Trophoblast cell (in vitro differentiated cells and primary cell): ENCODE measurements at regions not wholly inside any gene's neighbourhood (a gene's known extent, or its start where the extent isn't known, plus 50 kb on each side); places are given as distances from the start of the nearest gene placed in this dataset.

ENCODE experiments used
- DNase-seq, 2 donors: peaks; one replicate each; pipeline ENCODE4 v3.0.0-alpha.2; 2016
- H2AFZ ChIP-seq: 2 replicates; pipeline ENCODE4 v1.6.1; 2013; ENCODE audit warnings: low read length, moderate library complexity, mild to moderate bottlenecking; ENCODE audit not compliant: insufficient read depth, poor library complexity
- H2AK5ac ChIP-seq: 2 replicates; pipeline ENCODE4 v1.6.1; 2013; ENCODE audit warnings: mild to moderate bottlenecking, low read length
- H2BK120ac ChIP-seq: 2 replicates; pipeline ENCODE4 v1.6.1; 2013; ENCODE audit warnings: low read length, mild to moderate bottlenecking, moderate library complexity; ENCODE audit not compliant: insufficient read depth, poor library complexity
- H2BK12ac ChIP-seq: 2 replicates; pipeline ENCODE4 v1.6.1; 2013; ENCODE audit warnings: mild to moderate bottlenecking, low read length, moderate library complexity
- H2BK5ac ChIP-seq: 2 replicates; pipeline ENCODE4 v1.6.1; 2013; ENCODE audit warnings: low read length, low read depth, moderate library complexity, mild to moderate bottlenecking; ENCODE audit not compliant: poor library complexity
- H3K14ac ChIP-seq: 2 replicates; pipeline ENCODE4 v1.6.1; 2013; ENCODE audit warnings: mild to moderate bottlenecking, low read length
- H3K18ac ChIP-seq: 2 replicates; pipeline ENCODE4 v1.6.1; 2013; ENCODE audit warnings: mild to moderate bottlenecking, low read length
- H3K23ac ChIP-seq: 2 replicates; pipeline ENCODE4 v1.6.1; 2013; ENCODE audit warnings: low read length
- H3K27ac ChIP-seq: 2 replicates; pipeline ENCODE4 v1.5.1; 2013; ENCODE audit warnings: low read depth, mild to moderate bottlenecking, inconsistent platforms, low read length, moderate library complexity
- H3K27me3 ChIP-seq: 2 replicates; pipeline ENCODE4 v1.6.1; 2013; ENCODE audit warnings: inconsistent platforms, mild to moderate bottlenecking, low read length, moderate library complexity; ENCODE audit not compliant: insufficient read depth
- H3K36me3 ChIP-seq, 2 experiments: 1 replicate in 1 of 2; 2 replicates in 1 of 2; pipeline ENCODE4 v1.6.1; 2013; ENCODE audit warnings: low read length in 2 of 2, mild to moderate bottlenecking in 2 of 2, moderate library complexity in 1 of 2; ENCODE audit not compliant: insufficient read depth in 2 of 2, control insufficient read depth in 1 of 2
- H3K4ac ChIP-seq: 2 replicates; pipeline ENCODE4 v1.6.1; 2013; ENCODE audit warnings: low read depth, mild to moderate bottlenecking, low read length, moderate library complexity
- H3K4me1 ChIP-seq, 2 experiments: 1 replicate in 1 of 2; 2 replicates in 1 of 2; pipeline ENCODE4 v1.6.1; 2013; ENCODE audit warnings: low read length in 2 of 2, mild to moderate bottlenecking in 2 of 2, moderate library complexity in 1 of 2; ENCODE audit not compliant: insufficient read depth in 2 of 2, control insufficient read depth in 1 of 2
- H3K4me2 ChIP-seq: 2 replicates; pipeline ENCODE4 v1.6.1; 2013; ENCODE audit warnings: inconsistent platforms, mild to moderate bottlenecking, low read length, moderate library complexity
- H3K4me3 ChIP-seq: 2 replicates; pipeline ENCODE4 v1.5.1; 2013; ENCODE audit warnings: mild to moderate bottlenecking, low read depth, low read length, inconsistent platforms
- H3K79me1 ChIP-seq: one replicate; pipeline ENCODE4 v1.6.1; 2013; ENCODE audit warnings: low read length
- H3K79me2 ChIP-seq: 2 replicates; pipeline ENCODE4 v1.6.1; 2013; ENCODE audit warnings: low read length, mild to moderate bottlenecking; ENCODE audit not compliant: control insufficient read depth, insufficient read depth, poor library complexity
- H3K9ac ChIP-seq: 2 replicates; pipeline ENCODE4 v1.6.1; 2013; ENCODE audit warnings: mild to moderate bottlenecking, low read length
- H3K9me3 ChIP-seq: 2 replicates; pipeline ENCODE4 v1.6.1; 2013; ENCODE audit warnings: low read depth, mild to moderate bottlenecking, control low read depth, inconsistent platforms, low read length; ENCODE audit not compliant: insufficient read depth
- H4K12ac ChIP-seq: 2 replicates; pipeline ENCODE4 v1.6.1; 2013; ENCODE audit warnings: low read depth, mild to moderate bottlenecking, low read length, moderate library complexity
- H4K8ac ChIP-seq: 2 replicates; pipeline ENCODE4 v1.6.1; 2013; ENCODE audit warnings: low read depth, mild to moderate bottlenecking, low read length, moderate library complexity
- H4K91ac ChIP-seq: one replicate; pipeline ENCODE4 v1.6.1; 2013; ENCODE audit warnings: low read depth, mild to moderate bottlenecking, low read length, moderate library complexity
- WGBS: extraction: QIAGEN DNeasy Blood & Tissue Kit; methylation state at CpG from one replicate; pipeline ENCODE4 v1.1.7; 2013; ENCODE audit warnings: missing lambda C conversion rate; ENCODE audit not compliant: insufficient read length, insufficient coverage; ENCODE audit errors: extremely low coverage; 5-methylcytosine and 5-hydroxymethylcytosine counted together

- no peaks in the 10 kb centered on the region for H3K79me1 ChIP-seq
- no peak overlapping the region for H3K14ac ChIP-seq
- no peaks in the 10 kb centered on the region for H3K9me3 ChIP-seq
- no peaks in the 10 kb centered on the region for H3K79me2 ChIP-seq
- H3K4ac ChIP-seq = no peak overlapping the region
- no peak overlapping the region for H3K4me2 ChIP-seq
- no peak overlapping the region for H2AK5ac ChIP-seq
- no peak overlapping the region for H4K12ac ChIP-seq
- no peak overlapping the region for H2AFZ ChIP-seq
- no peaks in the 10 kb centered on the region for H3K4me1 ChIP-seq
- no peaks in the 10 kb centered on the region for H3K27me3 ChIP-seq
- no peak overlapping the region for H3K27ac ChIP-seq
- DNase-seq = no peak
- H4K8ac ChIP-seq = no peak overlapping the region
- no peak overlapping the region for H4K91ac ChIP-seq
- H3K9ac ChIP-seq = no peak overlapping the region
- no peaks in the 10 kb centered on the region for H3K36me3 ChIP-seq
- no peak overlapping the region for H3K23ac ChIP-seq
- H3K18ac ChIP-seq = no peak overlapping the region
- no CpG with 5 or more reads among the region's 1 CpG for WGBS
- no peak overlapping the region for H2BK5ac ChIP-seq
- no peak overlapping the region for H2BK12ac ChIP-seq
- no peak overlapping the region for H3K4me3 ChIP-seq
- no peak overlapping the region for H2BK120ac ChIP-seq
These were observed 611.7 kb downstream of the STIM2 start for GRCh38 chr4:27472364-27472763.

GRCh38 chr4:27474691-27475090 is 614.0 kb downstream of the STIM2 start:
- H3K4ac ChIP-seq = no peak overlapping the region
- no peaks in the 10 kb centered on the region for H3K79me2 ChIP-seq
- no peaks in the 10 kb centered on the region for H3K4me1 ChIP-seq
- no peak overlapping the region for H2AK5ac ChIP-seq
- H3K27me3 ChIP-seq = no peaks in the 10 kb centered on the region
- WGBS = no CpG with 5 or more reads among the region's 1 CpG
- no peaks in the 10 kb centered on the region for H3K79me1 ChIP-seq
- no peak overlapping the region for H4K91ac ChIP-seq
- no peak overlapping the region for H2BK120ac ChIP-seq
- no peak overlapping the region for H3K27ac ChIP-seq
- H3K14ac ChIP-seq = no peak overlapping the region
- no peak overlapping the region for H2BK5ac ChIP-seq
- H2BK12ac ChIP-seq = no peak overlapping the region
- H3K18ac ChIP-seq = no peak overlapping the region
- no peak overlapping the region for H3K9ac ChIP-seq
- no peak overlapping the region for H3K4me3 ChIP-seq
- H3K9me3 ChIP-seq = no peaks in the 10 kb centered on the region
- DNase-seq = no peak
- no peak overlapping the region for H4K12ac ChIP-seq
- no peak overlapping the region for H3K4me2 ChIP-seq
- H4K8ac ChIP-seq = no peak overlapping the region
- no peak overlapping the region for H2AFZ ChIP-seq
- no peaks in the 10 kb centered on the region for H3K36me3 ChIP-seq
- no peak overlapping the region for H3K23ac ChIP-seq

- no peak overlapping the region for H3K4me3 ChIP-seq
- H3K18ac ChIP-seq = no peak overlapping the region
- H2BK12ac ChIP-seq = no peak overlapping the region
- no peaks in the 10 kb centered on the region for H3K79me1 ChIP-seq
- H3K9me3 ChIP-seq = no peaks in the 10 kb centered on the region
- no peaks in the 10 kb centered on the region for H3K36me3 ChIP-seq
- WGBS = no CpG with 5 or more reads among the region's 8 CpGs
- H2BK5ac ChIP-seq = no peak overlapping the region
- no peak overlapping the region for H4K12ac ChIP-seq
- no peak overlapping the region for H3K14ac ChIP-seq
- H3K27me3 ChIP-seq = no peaks in the 10 kb centered on the region
- no peak overlapping the region for H2AFZ ChIP-seq
- no peak for DNase-seq
- H3K4me2 ChIP-seq = no peak overlapping the region
- no peak overlapping the region for H3K23ac ChIP-seq
- no peak overlapping the region for H3K27ac ChIP-seq
- no peak overlapping the region for H4K91ac ChIP-seq
- H3K4ac ChIP-seq = no peak overlapping the region
- H2BK120ac ChIP-seq = no peak overlapping the region
- H2AK5ac ChIP-seq = no peak overlapping the region
- H3K9ac ChIP-seq = no peak overlapping the region
- no peaks in the 10 kb centered on the region for H3K4me1 ChIP-seq
- no peak overlapping the region for H4K8ac ChIP-seq
- H3K79me2 ChIP-seq = no peaks in the 10 kb centered on the region
These were observed 623.6 kb downstream of the STIM2 start for GRCh38 chr4:27484216-27484615.

GRCh38 chr4:27490315-27490714 is 629.7 kb downstream of the STIM2 start:
- Histone ChIP-seq H3K27me3 (no peaks in the 10 kb centered on the region), H4K91ac (no peak overlapping the region), H3K4me2 (no peak overlapping the region), H3K9me3 (peaks cover 2% of the 10 kb centered on the region), H3K79me2 (no peaks in the 10 kb centered on the region), H2BK5ac (no peak overlapping the region), H4K12ac (no peak overlapping the region), H3K4me1 (no peaks in the 10 kb centered on the region), H3K18ac (no peak overlapping the region), H3K27ac (no peak overlapping the region), H2AK5ac (no peak overlapping the region), H2BK120ac (no peak overlapping the region), H3K4me3 (no peak overlapping the region), H3K4ac (no peak overlapping the region), H2AFZ (no peak overlapping the region), H3K79me1 (no peaks in the 10 kb centered on the region), H2BK12ac (no peak overlapping the region), H3K36me3 (no peaks in the 10 kb centered on the region), H4K8ac (no peak overlapping the region), H3K23ac (no peak overlapping the region), H3K14ac (no peak overlapping the region), H3K9ac (no peak overlapping the region)
- DNase-seq = no peak
- WGBS = no CpG with 5 or more reads among the region's 4 CpGs
